RPMI7951 (cell line): ENCODE measurements at regions not wholly inside any gene's neighbourhood (a gene's known extent, or its start where the extent isn't known, plus 50 kb on each side); places are given as distances from the start of the nearest gene placed in this dataset.
"Not testable (repeated sequence)": the region's sequence is repeated elsewhere in the genome, so short reads cannot be mapped to it uniquely, and the experiment has no call there.

Source experiments
- DNase-seq: peaks from one replicate; pipeline ENCODE4 v3.0.0-alpha.2; 2012; ENCODE audit warnings: low read depth

- DNase-seq: no peak
Measured at GRCh38 chr6:86255973-86256372, 613.3 kb upstream of the SYNCRIP start.

- DNase-seq: no peak
Measured at GRCh38 chr6:86251106-86251505, 608.4 kb upstream of the SYNCRIP start.

- DNase-seq: no peak
Measured at GRCh38 chr6:86217906-86218305, 575.2 kb upstream of the SYNCRIP start.

- no peak for DNase-seq
Measured at GRCh38 chr6:86215323-86215722, 572.6 kb upstream of the SYNCRIP start.

- no peak for DNase-seq
Measured at GRCh38 chr6:86205980-86206379, 563.3 kb upstream of the SYNCRIP start.

- no peak for DNase-seq
Measured at GRCh38 chr6:86203044-86203443, 560.4 kb upstream of the SYNCRIP start.

GRCh38 chr6:86193821-86194220 lies 551.1 kb upstream of the SYNCRIP start:
- DNase-seq: no peak

- peak; percentile 12 for DNase-seq
Measured at GRCh38 chr6:86192123-86192522, 549.4 kb upstream of the SYNCRIP start.

- DNase-seq: peak; percentile 2
Measured at GRCh38 chr6:86175149-86175548, 532.5 kb upstream of the SYNCRIP start.

GRCh38 chr6:86154852-86155251 lies 512.2 kb upstream of the SYNCRIP start:
- no peak for DNase-seq

- no peak for DNase-seq
Measured at GRCh38 chr6:86153521-86153920, 510.8 kb upstream of the SYNCRIP start.

GRCh38 chr6:86152546-86152945 lies 509.9 kb upstream of the SYNCRIP start:
- no peak for DNase-seq

GRCh38 chr6:86148586-86148985 lies 505.9 kb upstream of the SYNCRIP start:
- no peak for DNase-seq

- no peak for DNase-seq
Measured at GRCh38 chr6:86147859-86148258, 505.2 kb upstream of the SYNCRIP start.

- no peak for DNase-seq
Measured at GRCh38 chr6:86147311-86147710, 504.6 kb upstream of the SYNCRIP start.

GRCh38 chr6:86146751-86147150 lies 504.1 kb upstream of the SYNCRIP start:
- DNase-seq: not testable (repeated sequence)

- DNase-seq: no peak
Measured at GRCh38 chr6:86142326-86142725, 499.6 kb upstream of the SYNCRIP start.

- DNase-seq: no peak
Measured at GRCh38 chr6:86128130-86128814, 485.6 kb upstream of the SYNCRIP start.

- DNase-seq: no peak
Measured at GRCh38 chr6:86122086-86122485, 479.4 kb upstream of the SYNCRIP start.

GRCh38 chr6:86118271-86118670 lies 475.6 kb upstream of the SYNCRIP start:
- no peak for DNase-seq

GRCh38 chr6:86107985-86108384 lies 465.3 kb upstream of the SYNCRIP start:
- no peak for DNase-seq

- no peak for DNase-seq
Measured at GRCh38 chr6:86087954-86088353, 445.3 kb upstream of the SYNCRIP start.

GRCh38 chr6:86079938-86080337 lies 437.3 kb upstream of the SYNCRIP start:
- no peak for DNase-seq

- no peak for DNase-seq
Measured at GRCh38 chr6:86070151-86070550, 427.5 kb upstream of the SYNCRIP start.
